Right lobe of liver (tissue), 6 donors: ENCODE measurements at regions not wholly inside any gene's neighbourhood (a gene's known extent, or its start where the extent isn't known, plus 50 kb on each side); places are given as distances from the start of the nearest gene placed in this dataset.

Experiments used
- ATAC-seq, 4 donors: fragments of 200-7000 bp; cut with Tn5 transposase; one replicate each; pipeline ENCODE4 v1.9.1; 2020; ENCODE audit warnings: mild to moderate bottlenecking in 4 of 4, moderate library complexity in 4 of 4
- DNase-seq, 3 donors: peaks; one replicate each; pipeline ENCODE4 v3.0.0-alpha.2; 2020
- H3K27ac ChIP-seq, 3 donors: fragments of 200-600 bp; one replicate each; pipeline ENCODE4 v1.8.0; 2022
- H3K27me3 ChIP-seq, 2 donors: fragments of 200-600 bp; one replicate each; pipeline ENCODE4 v1.8.0; 2022
- H3K36me3 ChIP-seq, 4 donors: fragments of 200-600 bp; sonication (generic) in 1 of 4; one replicate each; pipeline versions ENCODE4 v1.5.1 to v1.8.0; 2017 to 2022; ENCODE audit warnings: control low read depth in 1 of 4
- H3K4me1 ChIP-seq, 4 donors: fragments of 200-600 bp; sonication (generic) in 1 of 4; one replicate each; pipeline versions ENCODE4 v1.5.1 to v1.8.0; 2017 to 2022; ENCODE audit warnings: control low read depth in 1 of 4
- H3K4me3 ChIP-seq, 3 donors: fragments of 200-600 bp; one replicate each; pipeline ENCODE4 v1.8.0; 2022
- H3K9me3 ChIP-seq, 4 donors: fragments of 200-600 bp; sonication (generic) in 1 of 4; one replicate each; pipeline versions ENCODE4 v1.5.1 to v1.8.0; 2017 to 2022; ENCODE audit warnings: control low read depth in 1 of 4
- CTCF ChIP-seq, 4 donors: fragments of 200-600 bp in 3 of 4; fragments of 450-650 bp in 1 of 4; IDR thresholded peaks; one replicate each; pipeline versions ENCODE4 v1.5.1 to v1.8.0; 2016 to 2022; ENCODE audit warnings: antibody characterized with exemption in 4 of 4, mild to moderate bottlenecking in 2 of 4
- POLR2A ChIP-seq: fragments of 450-650 bp; IDR thresholded peaks from one replicate; pipeline ENCODE4 v1.6.1; 2017; ENCODE audit warnings: antibody characterized with exemption, mild to moderate bottlenecking
- WGBS: methylation state at CpG from one replicate; pipeline ENCODE4 v1.1.6; 2018; ENCODE audit warnings: low coverage, low lambda C conversion rate; ENCODE audit not compliant: insufficient coverage; ENCODE audit errors: missing lambda C conversion rate; 5-methylcytosine and 5-hydroxymethylcytosine counted together
- intact Hi-C, 2 donors: fragments of 100-400 bp; cut with DNase I; formaldehyde crosslinking; loops; one replicate each; pipeline versions ENCODE4 v1.11.2 to v1.14.1; 2022
- donor health status: DM: no; HTN: yes; CAD: no.
- donor health status: DM: no; HTN: no; CAD: no.
- donor health status: DM: no; HTN: no; CAD: no.
- donor health status: DM: no; HTN: yes; CAD: no.
- donor health status: DM: no; HTN: yes; CAD: no.

DNA sequence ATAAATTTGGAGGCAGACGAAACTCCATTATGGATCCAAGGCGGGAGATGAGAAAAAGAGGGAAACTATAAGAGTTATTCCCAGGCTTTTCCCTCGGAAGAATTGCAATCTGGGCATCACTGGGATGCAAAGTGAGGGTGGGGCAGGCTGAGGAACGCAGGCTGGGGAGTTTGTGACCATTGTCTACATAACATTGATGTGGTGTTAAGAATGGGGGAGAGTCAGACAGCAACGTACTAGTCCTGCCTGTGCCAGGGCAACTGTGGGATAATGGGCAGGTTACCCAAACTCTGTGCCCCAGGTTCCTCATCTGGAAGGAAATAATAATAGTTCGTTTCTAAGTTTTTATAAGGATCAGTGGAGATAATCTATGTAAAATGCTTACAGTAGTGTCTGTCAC, 84.4 kb upstream of the SIX2 start:
- no peaks in the 10 kb centered on the region for H3K36me3 ChIP-seq
- H3K4me1 ChIP-seq, result no peaks in the 10 kb centered on the region
- DNase-seq (no peak), ATAC-seq (no peak)
- no peak overlapping the region for H3K27ac ChIP-seq
- H3K9me3 ChIP-seq, result no peaks in the 10 kb centered on the region
- no peak overlapping the region for H3K4me3 ChIP-seq
- TF ChIP-seq POLR2A (no peak), CTCF (IDR thresholded peaks at IDR 0.05) (no peak)
- H3K27me3 ChIP-seq, result no peaks in the 10 kb centered on the region
- intact Hi-C loops, result no loop called here
- WGBS, result 61% methylated on average over 6 of the region's 6 CpGs

DNA sequence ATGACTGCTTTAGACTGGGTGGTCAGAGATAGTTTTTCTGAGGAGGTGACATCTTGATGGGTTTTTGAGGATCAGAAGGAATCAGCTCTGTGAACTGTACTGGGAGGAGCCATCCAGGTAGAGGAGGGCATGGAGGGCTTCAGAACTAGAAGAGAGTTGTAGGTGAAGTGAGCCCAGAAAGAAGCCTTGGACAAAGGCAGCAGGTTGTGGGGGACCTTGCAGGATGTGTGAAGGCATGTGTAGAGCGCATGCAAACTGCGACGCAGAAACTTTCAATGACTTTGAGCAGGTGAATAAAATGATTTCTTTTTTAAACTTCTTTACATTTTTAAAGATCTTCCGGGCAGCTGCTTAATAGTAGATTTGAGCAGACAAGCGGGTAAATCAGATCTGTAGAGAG, 83.9 kb upstream of the SIX2 start:
- 94% methylated on average over 5 of the region's 5 CpGs for WGBS
- H3K4me3 ChIP-seq, result no peak overlapping the region
- H3K36me3 ChIP-seq, result no peaks in the 10 kb centered on the region
- no peak overlapping the region for H3K27ac ChIP-seq
- no peaks in the 10 kb centered on the region for H3K27me3 ChIP-seq
- ATAC-seq (no peak), DNase-seq (no peak)
- H3K9me3 ChIP-seq, result no peaks in the 10 kb centered on the region
- intact Hi-C loops, result no loop called here
- TF ChIP-seq CTCF (IDR thresholded peaks at IDR 0.05) (no peak), POLR2A (no peak)
- no peaks in the 10 kb centered on the region for H3K4me1 ChIP-seq

GRCh38 chr2:45089554-45090261, 80.5 kb upstream of the SIX2 start:
- no peaks in the 10 kb centered on the region for H3K4me1 ChIP-seq
- DNase-seq, result no peak
- ATAC-seq, result no peak
- 62% methylated on average over 12 of the region's 12 CpGs for WGBS
- no peak overlapping the region for H3K27ac ChIP-seq
- TF ChIP-seq POLR2A (no peak), CTCF (IDR thresholded peaks at IDR 0.05) (no peak)
- H3K27me3 ChIP-seq, result no peaks in the 10 kb centered on the region
- H3K36me3 ChIP-seq, result no peaks in the 10 kb centered on the region
- no peaks in the 10 kb centered on the region for H3K9me3 ChIP-seq
- no peak overlapping the region for H3K4me3 ChIP-seq
- intact Hi-C loops, result no loop called here

DNA sequence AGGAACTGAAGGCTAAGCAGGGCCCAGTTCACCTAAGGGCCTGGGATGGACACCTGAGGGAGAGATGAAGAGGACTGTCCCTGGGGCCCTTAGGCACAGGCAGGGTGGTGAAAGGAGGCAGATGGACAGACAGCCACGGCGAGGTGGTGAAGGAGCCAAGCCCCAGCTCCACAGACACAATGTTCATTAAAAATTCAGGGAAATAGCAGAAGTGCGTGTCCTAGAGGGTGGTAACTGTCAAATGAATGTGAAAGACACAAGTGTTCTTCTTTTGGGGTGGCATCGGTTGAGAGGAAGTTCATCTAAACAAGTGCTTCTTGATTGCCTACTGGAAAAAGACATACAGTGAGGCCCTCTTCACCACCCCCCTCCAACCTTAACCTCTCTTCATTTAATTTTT, 76.2 kb upstream of the SIX2 start:
- Histone ChIP-seq H3K27ac (no peak overlapping the region), H3K36me3 (no peaks in the 10 kb centered on the region), H3K4me3 (no peak overlapping the region), H3K4me1 (no peaks in the 10 kb centered on the region), H3K27me3 (no peaks in the 10 kb centered on the region), H3K9me3 (no peaks in the 10 kb centered on the region)
- DNase-seq, result no peak
- ATAC-seq, result no peak
- TF ChIP-seq CTCF (IDR thresholded peaks at IDR 0.05) (no peak), POLR2A (no peak)
- WGBS, result 68% methylated on average over 4 of the region's 4 CpGs
- intact Hi-C loops, result no loop called here
